ENCODE measurements at regions not wholly inside any gene's neighbourhood (a gene's known extent, or its start where the extent isn't known, plus 50 kb on each side); places are given as distances from the start of the nearest gene placed in this dataset.

DNA sequence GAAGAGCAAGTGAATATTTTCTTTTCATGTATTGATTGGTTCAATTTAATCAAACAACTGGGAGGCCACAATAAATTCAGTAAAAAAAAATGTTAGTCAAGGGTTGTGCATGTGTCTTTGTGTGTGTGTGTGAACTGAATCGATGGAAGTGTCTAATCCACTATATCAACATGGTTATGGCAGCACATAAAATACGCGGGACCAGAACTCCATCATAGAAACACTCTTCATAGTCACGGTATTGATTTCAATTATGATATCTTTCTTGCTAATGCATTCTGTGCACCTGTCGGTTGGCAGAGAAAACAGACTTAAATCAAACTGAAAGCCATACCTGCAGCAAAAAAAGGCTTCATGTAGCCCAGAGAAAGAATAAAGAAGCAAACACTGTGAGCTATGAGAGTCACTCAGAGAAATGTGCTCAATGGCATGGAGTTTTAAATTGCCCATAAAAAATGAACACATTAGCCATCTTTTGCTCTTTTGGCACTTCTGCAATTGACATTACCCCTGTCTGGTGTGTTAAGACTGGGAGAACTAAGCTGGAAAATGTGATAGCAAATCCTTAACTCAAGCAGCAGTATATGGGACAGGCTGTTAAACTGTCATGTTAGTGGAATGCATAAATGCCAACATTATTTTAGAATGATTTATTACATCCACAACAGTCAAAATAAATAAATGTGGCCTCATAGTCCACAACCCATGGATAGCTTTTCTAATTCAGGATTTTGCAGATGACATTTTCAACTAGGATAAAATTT, 642.4 kb upstream of the C9orf72 start:
- DNase-seq, result no peak

DNA sequence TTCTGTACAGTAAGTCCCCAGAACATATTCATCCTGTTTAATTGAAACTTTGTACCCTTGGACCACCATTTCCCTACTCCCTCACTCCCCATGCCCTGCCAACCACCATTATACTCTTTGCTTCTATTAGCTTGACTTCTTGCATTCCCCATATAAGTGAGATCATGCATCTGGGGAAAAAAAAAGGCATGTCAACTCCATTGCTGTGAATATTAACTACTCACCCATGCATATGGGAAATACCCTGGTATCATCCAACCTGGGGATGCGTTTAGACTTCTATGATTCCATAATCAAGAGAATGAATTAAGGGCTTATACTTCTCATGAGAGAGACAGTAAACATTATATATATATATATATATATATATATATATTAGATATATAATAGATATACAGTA, 659.4 kb upstream of the C9orf72 start:
- DNase-seq, result no peak

DNA sequence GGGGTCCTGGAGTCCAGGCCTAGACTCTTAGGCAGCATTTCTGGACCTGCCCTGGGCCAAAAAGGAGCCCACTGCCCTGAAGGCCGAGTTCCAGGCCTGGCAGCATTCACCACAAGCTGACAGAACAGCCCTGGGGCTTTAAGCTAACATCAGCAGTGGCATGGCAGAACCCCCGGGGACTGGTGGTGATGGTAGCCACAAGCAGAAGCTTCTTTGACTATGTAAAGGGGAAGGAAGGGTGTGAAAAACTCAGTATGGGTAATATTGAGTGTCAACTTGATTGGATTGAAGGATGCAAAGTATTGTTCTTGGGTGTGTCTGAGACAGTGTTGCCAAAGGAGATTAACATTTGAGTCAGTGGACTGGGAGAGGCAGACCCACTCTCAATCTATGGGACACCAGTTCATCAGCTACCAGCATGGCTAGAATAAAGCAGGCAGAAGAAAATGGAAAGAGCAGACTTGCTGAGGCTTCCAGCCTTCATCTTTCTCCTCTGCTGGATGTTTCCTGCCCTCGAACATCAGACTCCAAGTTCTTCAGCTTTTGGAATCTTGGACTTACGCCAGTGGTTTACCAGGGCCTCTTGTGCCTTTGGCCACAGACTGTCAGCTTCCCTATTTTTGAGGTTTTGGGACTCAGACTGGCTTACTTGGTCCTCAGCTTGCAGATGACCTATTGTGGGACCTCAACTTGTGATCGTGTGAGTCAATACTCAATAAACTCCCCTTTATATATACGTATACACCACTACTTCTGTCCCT, 661.0 kb upstream of the C9orf72 start:
- no peak for DNase-seq

DNA sequence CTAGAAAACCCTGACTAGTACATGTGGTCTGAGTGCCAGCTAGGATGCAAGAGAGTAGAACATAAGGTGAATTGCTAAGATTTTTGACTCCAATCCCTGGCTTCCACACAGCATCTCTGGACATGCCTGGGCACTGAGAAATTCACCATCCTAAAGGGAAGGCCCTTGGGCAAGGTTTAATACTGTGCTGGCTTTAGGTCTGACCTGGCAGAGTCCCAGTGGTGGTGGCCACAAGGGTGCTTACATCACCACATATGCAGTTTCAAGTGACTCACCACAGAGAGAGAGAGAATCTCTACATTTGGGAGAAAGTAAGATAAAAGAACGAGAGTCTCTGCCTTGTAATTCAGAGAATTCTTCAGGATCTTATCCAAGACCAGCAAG, 661.6 kb upstream of the C9orf72 start:
- no peak for DNase-seq

DNA sequence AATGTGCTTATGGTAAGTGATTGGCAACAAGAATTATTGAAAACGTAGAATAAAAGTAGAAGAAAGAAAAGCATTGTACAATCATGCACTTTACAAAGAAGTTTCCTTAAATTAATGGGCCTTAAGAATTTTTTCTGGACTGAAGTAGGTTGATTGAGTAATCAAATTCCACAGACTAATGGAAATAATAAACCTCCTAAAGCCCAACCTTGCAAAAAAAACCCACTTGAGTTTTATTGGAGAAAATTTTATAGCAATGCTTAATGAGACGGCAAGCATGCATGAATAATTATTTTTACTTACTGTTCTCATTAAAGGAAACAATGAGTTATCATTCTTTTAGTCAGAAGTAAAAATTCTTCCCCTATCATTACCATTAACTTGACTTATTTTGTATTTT, 676.1 kb upstream of the C9orf72 start:
- no peak for DNase-seq

DNA sequence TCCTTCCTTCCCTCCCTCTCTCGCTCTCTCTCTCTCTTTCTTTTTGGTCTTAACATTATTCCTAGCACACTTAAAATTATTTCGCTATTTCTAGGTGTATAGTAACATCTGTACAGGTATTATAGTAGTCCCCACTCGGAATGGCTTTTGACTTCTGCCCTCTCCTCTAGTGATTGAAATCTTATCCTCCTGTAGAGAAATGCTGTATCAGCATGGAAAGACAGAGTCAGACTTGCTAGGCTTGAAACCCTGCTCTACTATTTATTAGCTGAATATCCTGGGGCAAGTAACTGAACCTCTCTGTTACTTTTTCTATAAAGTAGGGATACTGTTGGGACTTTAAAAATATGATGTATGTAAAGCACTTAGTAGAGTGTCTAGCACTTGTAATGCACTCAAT, 681.9 kb upstream of the C9orf72 start:
- no peak for DNase-seq

DNA sequence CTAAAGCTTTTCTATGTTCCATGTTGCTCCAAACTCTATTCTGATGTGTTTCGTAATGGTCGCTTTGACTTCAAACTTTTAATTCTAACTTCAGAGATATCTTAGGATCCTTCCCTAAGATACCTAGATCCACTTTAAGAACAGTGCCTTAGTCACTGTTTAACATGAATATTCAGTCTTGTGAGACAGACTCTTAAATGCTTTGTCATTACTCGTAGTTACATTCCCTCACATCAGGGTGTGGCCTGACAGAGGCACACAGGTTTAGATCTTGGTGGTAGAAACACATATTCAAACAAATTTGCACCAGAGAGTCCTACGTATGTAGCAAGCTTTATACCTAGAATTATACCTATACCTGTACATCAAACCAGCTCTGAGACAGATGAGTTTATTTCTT, 687.0 kb upstream of the C9orf72 start:
- no peak for DNase-seq

DNA sequence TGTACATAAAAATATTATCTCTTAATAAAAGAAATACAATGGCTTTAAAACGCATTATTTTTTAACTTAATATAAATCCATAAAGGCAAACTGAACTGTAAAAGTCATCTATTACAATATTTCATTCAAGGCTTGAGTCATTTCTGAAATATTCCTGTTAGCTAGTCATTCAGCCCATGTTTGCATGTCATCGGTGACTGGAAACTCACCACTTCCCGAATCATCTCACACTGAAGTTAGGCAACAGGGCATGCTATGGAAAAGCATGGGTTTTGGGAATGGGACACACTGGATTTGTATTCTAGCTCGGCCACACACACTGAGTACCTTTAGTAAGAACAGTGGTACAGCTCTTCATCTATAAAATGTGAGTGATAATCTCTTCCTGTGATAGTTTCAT, 691.1 kb upstream of the C9orf72 start:
- DNase-seq, result no peak

DNA sequence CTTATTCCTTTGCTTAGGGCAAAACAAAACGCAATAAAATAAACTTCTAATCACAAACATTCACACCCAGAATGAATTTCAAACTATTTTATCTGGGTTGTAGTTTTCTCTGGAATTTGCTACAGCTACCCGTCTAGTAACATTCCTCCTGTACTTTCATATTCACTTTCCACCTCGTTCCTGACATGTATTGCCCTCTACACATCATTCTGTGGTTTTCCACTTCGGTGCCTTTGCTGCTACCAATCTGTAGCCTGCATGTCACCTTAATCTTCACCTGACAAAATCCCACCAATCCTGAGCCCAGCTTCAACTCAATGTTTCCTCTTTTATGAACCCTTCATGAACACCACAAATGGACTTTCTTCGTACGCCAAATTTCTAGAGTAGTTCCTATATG, 694.1 kb upstream of the C9orf72 start:
- DNase-seq, result no peak

DNA sequence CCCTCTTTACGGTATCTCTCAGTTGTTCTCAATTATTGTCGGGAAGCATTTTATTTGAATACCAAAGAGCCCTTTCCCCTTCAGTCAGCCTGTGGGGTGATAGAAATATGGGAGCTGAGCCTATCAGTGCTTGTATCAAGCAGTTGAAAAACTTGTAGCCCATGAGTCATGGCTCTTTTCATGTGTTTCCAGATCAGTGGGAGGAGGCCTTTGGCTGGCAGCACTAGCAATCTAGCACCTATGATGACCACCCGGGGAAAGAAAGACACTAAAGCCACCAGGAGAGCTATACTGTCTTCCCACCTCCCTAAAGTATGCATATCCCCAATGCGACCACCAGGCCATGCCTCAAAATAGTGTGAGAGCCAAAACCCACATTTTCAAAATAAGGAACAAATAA, 696.9 kb upstream of the C9orf72 start:
- DNase-seq, result no peak

DNA sequence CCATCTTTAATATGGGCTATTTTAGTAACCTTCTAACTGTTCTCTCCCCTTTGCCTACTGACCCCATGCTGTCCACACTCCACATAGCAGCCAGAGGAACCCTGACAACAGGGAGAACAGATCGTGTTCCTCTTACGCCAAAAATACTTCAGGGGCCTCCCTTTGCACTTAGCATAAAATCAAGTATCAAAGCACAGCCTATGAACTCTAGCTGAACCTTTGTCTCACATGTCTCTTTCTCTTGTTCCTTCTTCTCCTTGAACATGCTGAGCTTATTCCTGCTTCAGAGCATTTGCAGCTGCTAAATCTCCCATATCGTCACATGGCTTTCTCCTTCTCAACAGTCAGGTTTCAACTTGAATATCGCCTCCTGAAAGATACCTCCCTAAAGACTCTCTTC, 698.8 kb upstream of the C9orf72 start:
- DNase-seq, result no peak

DNA sequence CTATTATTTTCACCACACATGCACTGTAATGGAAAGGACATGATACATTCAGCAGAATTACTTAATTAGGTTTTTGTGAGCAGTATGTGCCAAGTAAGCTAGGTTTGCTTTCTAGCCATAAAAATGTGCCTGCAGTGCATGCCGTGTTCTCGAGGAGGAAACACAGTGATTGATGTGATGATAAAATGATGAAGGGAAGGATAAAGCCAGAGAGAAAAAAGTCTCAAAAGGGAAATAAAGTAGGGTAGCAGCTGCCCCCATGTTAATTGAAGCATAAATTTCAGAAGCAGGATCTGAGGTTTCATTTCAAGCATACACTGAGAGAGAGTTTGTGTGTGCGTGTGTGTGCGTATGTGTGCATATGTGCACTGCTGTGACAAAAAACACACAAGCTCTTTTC, 714.2 kb upstream of the C9orf72 start:
- no peak for DNase-seq

DNA sequence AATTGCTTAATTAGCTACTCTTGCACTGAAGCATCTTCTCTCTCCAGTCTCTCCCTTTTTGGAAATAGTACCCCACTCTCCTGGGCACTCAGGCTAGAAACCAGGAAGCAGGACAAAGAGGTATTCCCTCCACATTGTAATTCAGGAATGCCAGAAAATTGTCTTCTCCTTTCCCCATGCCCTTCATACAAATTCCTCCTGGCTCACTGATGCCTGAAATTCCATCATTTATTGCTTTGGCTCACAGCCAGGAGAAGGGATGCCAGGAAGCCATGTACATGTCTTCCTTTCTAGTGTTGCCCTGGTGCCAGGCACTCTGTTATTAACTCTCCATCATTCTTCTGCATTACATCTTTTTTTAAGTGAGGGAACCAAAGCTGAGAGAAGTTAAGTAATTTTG, 716.5 kb upstream of the C9orf72 start:
- no peak for DNase-seq

DNA sequence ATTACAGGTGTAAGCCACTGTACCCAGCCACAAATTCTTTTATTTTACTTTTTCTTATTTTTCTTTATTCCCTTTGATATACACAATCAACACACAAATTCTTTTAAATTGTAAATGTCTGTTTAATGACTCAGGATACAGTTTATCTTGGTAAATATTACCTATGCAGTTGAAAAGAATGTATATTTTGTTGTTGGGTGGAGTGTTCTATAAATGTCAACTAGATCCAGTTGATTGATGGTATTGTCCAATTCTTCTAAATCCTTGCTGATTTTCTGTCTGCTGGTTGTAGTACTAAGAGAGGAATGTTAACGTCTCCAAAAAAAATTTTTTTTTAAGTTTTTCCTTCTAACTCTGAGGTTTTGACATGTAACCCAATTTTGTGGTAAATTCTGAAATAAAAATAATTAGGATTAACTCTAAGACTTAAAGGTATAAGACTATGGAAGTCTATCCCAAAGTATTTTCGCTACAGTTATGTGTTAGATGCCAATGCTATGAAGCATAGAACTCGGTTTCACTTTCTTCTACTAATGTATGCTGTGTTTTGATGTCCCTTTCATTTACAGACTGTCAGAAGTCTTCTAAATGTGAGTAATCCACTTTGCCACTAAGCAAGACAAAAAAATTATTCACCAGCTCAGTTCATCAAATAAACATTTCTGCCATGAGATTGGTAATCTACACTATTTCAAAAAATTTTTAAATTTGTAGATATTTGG, 720.2 kb upstream of the C9orf72 start:
- no peak for DNase-seq

DNA sequence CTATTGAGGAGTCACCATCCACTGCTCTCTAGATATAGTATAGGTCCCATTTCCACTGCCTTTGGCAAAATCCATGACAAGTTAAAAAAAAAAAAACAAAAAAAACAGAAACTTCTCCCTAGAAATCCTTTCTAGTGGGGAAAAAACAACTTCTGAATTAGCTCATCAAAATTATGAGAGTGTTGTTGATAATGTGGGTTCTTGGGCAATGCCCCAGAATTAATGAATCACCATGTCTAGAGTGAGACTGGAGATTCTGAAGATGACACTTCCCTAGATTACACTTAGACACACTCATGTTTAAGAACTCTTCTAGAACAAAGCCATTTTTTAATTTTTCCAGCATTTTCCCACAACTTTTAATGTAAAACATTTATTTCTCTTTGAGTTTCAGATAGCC, 728.0 kb upstream of the C9orf72 start:
- DNase-seq, result no peak

DNA sequence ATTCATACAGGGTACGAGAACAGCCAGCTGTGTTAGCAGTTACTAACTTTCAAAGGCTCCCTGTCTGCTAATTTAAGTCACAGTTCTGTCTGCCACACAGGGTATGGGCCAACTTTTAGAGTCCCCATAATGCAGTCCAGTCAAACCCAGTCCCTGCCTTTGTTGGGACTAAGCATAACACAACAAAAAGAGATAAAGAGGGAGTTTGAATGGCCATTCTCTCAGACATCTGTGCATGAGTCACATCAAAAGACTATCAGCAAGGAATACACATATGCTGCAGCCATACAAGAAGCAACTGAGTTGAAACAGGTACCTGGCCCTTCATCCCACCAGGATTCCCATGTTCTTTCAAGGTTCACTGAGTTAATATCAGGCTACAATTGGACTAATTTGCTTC, 744.5 kb upstream of the C9orf72 start:
- no peak for DNase-seq

DNA sequence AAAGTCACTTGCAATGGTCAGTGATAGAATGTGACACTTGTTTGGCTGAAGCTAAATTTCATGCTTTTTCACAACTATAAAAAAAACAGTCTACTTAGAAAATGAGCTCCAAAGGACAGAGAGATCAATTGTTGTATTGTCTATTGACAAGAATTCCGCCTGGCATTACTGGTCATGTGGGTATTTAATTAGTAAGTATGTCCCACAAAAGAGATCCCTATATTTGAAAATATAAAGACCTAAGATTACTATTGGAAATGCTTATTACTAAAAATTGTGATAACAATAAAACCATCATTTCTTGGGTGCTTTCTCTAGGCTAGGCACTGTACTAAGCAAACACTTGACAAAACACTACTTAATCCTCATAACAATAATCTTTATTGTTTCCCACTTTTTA, 745.2 kb upstream of the C9orf72 start:
- no peak for DNase-seq

DNA sequence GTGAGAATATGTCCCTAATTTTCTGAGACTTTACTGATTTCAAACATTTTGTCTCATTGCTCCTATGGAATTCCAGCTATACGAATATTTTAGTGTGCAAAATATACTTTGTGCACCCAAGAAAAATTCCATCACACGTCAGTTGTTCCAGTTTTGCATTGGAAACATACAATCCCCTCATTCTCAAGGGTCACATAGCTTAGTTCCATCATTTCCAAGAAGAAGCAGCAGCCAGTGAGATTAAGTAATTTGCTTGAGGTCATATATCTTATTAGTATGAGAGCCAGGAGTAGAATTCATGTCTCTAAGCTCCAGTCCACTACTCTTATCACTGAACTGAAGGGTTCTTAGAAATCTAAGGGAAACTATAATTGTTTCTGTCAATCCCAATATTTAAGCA, 746.7 kb upstream of the C9orf72 start:
- no peak for DNase-seq

DNA sequence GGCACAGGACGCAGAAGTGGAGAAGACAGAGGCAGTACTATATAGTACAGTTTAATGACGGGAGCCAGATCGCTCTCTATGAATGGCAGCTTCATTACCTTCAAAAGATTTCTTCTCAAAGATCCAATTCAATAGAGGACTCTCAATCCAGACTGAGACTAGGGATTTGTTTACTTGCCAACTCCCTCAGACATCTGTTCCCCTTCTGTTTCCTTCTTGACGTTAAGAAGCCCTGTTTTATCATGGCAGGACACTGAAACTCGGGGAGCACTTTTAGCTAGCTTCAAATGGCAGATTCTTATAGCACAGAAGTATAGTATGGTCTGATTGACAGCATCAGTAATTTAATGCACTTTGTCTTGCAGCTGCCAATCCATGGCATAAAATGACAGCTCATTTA, 747.3 kb upstream of the C9orf72 start:
- no peak for DNase-seq

DNA sequence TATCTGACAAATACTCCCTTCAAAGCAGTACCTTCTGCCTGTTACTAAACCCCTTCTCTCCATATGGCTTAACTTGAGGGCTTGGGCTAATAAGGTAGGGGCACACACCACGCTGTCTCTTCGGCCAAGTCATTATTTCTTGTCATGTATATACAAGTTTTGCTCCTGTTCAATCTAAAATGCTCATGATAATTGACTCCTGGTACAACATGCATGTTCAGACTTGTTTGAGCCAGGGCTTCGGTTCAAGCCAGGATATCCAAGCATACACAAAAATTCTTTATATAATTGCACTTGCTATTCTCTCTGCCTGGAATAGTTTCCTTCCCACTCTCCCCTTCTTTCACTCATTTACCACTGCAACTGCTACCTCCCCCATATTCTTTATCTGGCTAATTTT, 756.0 kb upstream of the C9orf72 start:
- no peak for DNase-seq

DNA sequence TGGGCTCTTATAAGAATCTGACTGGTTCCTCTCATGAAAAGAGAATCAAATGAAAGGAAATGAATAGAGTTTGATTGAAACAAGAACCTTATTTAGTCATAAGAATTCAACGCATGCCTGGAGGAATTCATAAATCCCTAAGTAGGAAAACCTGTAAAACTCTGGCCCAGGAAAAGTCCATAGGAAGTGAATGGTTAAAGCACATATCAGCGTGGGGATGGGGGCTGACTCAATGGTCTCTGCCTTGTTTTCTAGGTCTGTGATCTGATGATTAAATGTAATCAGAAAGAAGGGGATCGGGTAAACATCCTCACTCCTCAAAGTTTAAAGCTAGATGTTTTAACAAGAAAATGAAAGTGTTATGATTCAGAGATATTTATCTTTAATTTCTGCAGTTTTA, 759.4 kb upstream of the C9orf72 start:
- no peak for DNase-seq

DNA sequence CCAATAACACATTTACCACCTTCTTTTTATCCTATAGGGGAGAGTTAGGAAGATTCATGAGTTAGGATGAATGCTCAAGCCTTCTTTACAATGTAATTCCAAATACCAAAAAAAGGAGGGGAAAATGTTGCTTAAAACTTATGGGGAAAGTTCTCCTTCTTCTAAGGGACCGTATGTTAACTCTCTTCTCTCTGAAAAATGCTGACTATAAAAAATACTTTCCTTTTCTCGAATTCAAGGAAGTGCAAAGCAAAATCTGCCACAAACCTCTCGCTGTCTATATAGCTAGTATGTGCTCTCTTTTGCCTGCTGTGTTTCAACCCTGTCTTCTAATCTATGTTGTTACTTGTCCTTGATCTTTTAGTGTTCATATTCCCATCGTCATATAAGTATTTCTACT, 768.6 kb upstream of the C9orf72 start:
- DNase-seq, result no peak

DNA sequence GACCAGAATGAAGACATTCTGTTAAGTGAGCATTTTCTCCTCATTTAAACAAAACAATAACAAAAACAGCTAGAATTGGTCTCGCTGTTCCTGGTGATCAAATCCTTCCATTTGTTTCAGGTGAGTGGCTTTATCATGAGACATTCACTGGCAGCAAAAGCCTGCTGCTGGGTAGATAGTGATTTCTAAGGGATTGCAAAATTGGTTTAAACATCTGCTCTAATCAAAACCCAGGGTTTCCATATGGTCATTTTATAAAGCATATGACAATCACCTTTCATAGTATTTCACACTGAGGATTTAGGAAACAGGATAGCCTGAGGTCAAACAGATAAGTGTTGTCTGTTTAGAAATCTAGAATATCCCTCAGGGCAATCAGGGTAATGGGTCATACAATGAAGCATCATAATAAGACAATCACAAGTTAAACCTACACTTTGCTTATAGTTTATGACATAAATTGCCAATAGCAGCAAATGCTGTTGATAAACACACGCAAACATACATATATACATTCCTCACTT, 769.6 kb upstream of the C9orf72 start:
- DNase-seq, result no peak

DNA sequence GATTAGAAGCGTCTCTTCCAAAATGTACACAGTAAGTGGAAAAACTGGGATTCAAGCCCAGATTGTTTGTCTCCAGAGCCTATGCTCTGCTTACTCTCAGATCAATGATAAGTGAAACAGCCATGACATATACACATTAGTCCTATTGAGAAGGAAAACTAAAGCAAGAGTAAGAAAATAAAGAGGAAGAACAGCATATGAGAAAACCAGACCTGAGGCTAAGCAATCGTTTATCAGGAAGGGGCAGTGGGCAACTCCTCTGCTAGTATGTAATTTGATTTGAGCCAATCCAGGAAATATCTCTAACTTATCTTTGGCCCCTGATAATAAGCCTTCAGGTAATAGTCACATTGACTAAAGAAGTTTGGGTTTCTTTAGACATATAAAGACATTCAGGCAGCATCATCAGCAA, 789.9 kb upstream of the C9orf72 start:
- DNase-seq, result no peak
